ENCODE measurements at regions not wholly inside any gene's neighbourhood (a gene's known extent, or its start where the extent isn't known, plus 50 kb on each side); places are given as distances from the start of the nearest gene placed in this dataset.

DNA sequence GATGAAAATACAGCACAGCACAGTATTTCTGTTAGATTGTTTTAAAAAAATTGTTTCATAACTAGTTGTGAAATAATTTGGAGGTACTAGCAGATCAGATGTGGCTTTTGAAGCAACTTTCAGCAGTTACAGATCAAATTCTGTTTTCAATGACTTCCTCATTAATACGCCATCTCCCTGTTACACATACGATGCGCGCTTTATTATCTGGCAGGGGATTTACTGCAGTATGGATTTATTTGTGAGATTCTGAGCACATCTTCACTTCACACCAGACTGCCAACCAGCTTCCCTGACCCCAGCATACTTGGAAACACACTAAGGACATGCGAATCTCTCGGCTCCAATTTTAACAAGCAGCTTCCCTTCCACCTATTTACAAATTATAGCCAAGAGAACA is 235.5 kb upstream of the DIAPH2 start:
- no peak for DNase-seq (ENCODE audit: low spot score in 2 of 2, unreplicated experiment in 2 of 2)

GRCh38 chrX:96449896-96450295 is 234.7 kb upstream of the DIAPH2 start:
- DNase-seq (ENCODE audit: low spot score in 2 of 2, unreplicated experiment in 2 of 2): no peak
- no peaks in the 10 kb centered on the region for H3K27me3 Mint-ChIP-seq (ENCODE audit: low read depth)

More for the DNA sequence above, 235.5 kb upstream of the DIAPH2 start:
- Mint-ChIP-seq H3K36me3 (no peaks in the 10 kb centered on the region), H3K27ac (no peak overlapping the region), H3K9me3 (no peaks in the 10 kb centered on the region), H3K27me3 (ENCODE audit: low read depth) (no peaks in the 10 kb centered on the region), H3K4me1 (peaks cover 17% of the 10 kb centered on the region), H3K4me3 (no peak overlapping the region)
- no peak for TF ChIP-seq CTCF (IDR thresholded peaks at IDR 0.05; ENCODE audit: unreplicated experiment)

GRCh38 chrX:96453139-96453538 is 231.5 kb upstream of the DIAPH2 start:
- Mint-ChIP-seq H3K36me3 (no peaks in the 10 kb centered on the region), H3K9me3 (peaks cover 4% of the 10 kb centered on the region), H3K4me3 (no peak overlapping the region), H3K27ac (no peak overlapping the region), H3K4me1 (peaks cover 2% of the 10 kb centered on the region), H3K27me3 (ENCODE audit: low read depth) (no peaks in the 10 kb centered on the region)
- TF ChIP-seq CTCF (IDR thresholded peaks at IDR 0.05; ENCODE audit: unreplicated experiment): no peak
- DNase-seq (ENCODE audit: low spot score in 2 of 2, unreplicated experiment in 2 of 2): no peak

More at GRCh38 chrX:96449896-96450295, 234.7 kb upstream of the DIAPH2 start:
- H3K4me3 Mint-ChIP-seq: no peak overlapping the region
- no peak for TF ChIP-seq CTCF (IDR thresholded peaks at IDR 0.05; ENCODE audit: unreplicated experiment)
- H3K9me3 Mint-ChIP-seq: no peaks in the 10 kb centered on the region
- H3K4me1 Mint-ChIP-seq: peaks cover 12% of the 10 kb centered on the region
- no peaks in the 10 kb centered on the region for H3K36me3 Mint-ChIP-seq
- no peak overlapping the region for H3K27ac Mint-ChIP-seq

GRCh38 chrX:96455078-96455477 is 229.6 kb upstream of the DIAPH2 start:
- Mint-ChIP-seq H3K27me3 (ENCODE audit: low read depth) (no peaks in the 10 kb centered on the region), H3K9me3 (peaks cover 4% of the 10 kb centered on the region), H3K4me3 (no peak overlapping the region), H3K36me3 (no peaks in the 10 kb centered on the region), H3K4me1 (peaks cover 4% of the 10 kb centered on the region), H3K27ac (no peak overlapping the region)
- TF ChIP-seq CTCF (IDR thresholded peaks at IDR 0.05; ENCODE audit: unreplicated experiment): no peak
- DNase-seq (ENCODE audit: low spot score in 2 of 2, unreplicated experiment in 2 of 2): no peak

DNA sequence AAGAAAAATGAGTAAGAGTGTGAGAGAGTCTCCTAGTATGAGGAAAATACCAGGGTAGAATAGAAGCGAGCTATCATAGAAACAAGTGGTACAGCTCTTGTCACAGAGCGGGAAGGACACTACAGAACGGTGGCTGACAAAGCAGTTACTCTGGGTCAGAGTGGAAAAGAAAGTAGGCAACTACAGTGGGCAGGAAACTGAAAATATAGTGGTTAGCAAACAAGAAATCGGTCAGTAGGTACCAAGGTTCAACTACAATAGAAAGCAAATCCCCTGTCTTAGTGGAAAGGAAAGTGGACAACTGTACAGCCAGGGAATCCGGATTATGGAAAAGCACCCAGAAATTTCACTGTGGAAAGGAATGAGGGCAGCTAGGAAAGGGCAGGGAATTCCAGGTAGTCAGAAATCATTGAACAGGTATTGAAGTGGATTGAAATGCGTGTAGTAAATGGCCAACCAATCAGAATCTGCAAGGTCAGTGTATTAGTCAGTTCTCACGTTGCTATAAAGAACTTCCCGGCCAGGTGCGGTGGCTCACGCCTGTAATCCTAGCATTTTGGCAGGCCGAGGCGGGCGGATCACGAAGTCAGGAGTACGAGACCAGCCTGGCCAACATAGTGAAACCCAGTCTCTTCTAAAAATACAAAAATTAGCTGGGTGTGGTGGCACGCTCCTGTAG is 219.6 kb upstream of the DIAPH2 start:
- Mint-ChIP-seq H3K9me3 (no peaks in the 10 kb centered on the region), H3K4me3 (no peak overlapping the region), H3K27me3 (ENCODE audit: low read depth) (no peaks in the 10 kb centered on the region), H3K36me3 (no peaks in the 10 kb centered on the region), H3K4me1 (peaks cover 6% of the 10 kb centered on the region), H3K27ac (no peak overlapping the region)
- DNase-seq (ENCODE audit: low spot score in 2 of 2, unreplicated experiment in 2 of 2): no peak
- TF ChIP-seq CTCF (IDR thresholded peaks at IDR 0.05; ENCODE audit: unreplicated experiment): no peak

All from mesothelial cell of epicardium (in vitro differentiated cells).